ENCODE measurements at regions not wholly inside any gene's neighbourhood (a gene's known extent, or its start where the extent isn't known, plus 50 kb on each side); places are given as distances from the start of the nearest gene placed in this dataset.

DNA sequence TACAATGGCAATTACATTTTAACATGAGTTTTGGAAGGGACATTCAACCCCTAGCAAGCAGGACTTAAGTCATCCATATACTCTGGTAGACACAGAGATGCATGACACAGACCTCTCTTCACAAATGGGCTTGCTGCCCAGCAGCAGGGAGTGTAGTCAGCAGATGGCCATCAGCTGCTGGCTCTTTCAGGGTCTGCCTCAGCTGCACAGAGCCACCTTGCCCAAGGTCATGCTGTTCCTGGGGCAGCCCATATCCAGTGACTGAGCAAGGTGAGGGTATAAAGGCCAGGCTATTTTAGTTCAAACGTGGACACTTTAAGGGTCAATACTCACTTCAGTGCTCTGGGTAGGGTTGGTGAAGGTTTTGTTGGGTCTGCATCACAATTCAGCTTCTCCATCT lies 58.3 kb upstream of the JDP2 start:
- Histone ChIP-seq H3K79me2 (ENCODE audit: control insufficient read depth, low read length) (no peaks in the 10 kb centered on the region), H3K9me3 (ENCODE audit: control insufficient read depth, insufficient read depth, low read length) (no peaks in the 10 kb centered on the region), H3K9me2 (replicated peaks; ENCODE audit: control insufficient read depth, low read length) (no peaks in the 10 kb centered on the region), H4K20me1 (ENCODE audit: control insufficient read depth, insufficient read depth, low read depth, low read length) (no peaks in the 10 kb centered on the region), H3F3A (ENCODE audit: control insufficient read depth, insufficient read depth) (no peaks in the 10 kb centered on the region), H3K36me3 (ENCODE audit: control insufficient read depth, low read length) (no peaks in the 10 kb centered on the region), H3K4me1 (ENCODE audit: control insufficient read depth, low read length) (no peaks in the 10 kb centered on the region), H3K27me3 (ENCODE audit: control insufficient read depth, low read length) (peaks cover 8% of the 10 kb centered on the region; the same call in 1 of the 2 replicates), H3K4me3 (ENCODE audit: low read length) (no peak overlapping the region), H3K4me2 (ENCODE audit: low read length) (no peak overlapping the region), H3K27ac (ENCODE audit: low read depth, low read length) (no peak overlapping the region)
- TF ChIP-seq, protein P1, sequence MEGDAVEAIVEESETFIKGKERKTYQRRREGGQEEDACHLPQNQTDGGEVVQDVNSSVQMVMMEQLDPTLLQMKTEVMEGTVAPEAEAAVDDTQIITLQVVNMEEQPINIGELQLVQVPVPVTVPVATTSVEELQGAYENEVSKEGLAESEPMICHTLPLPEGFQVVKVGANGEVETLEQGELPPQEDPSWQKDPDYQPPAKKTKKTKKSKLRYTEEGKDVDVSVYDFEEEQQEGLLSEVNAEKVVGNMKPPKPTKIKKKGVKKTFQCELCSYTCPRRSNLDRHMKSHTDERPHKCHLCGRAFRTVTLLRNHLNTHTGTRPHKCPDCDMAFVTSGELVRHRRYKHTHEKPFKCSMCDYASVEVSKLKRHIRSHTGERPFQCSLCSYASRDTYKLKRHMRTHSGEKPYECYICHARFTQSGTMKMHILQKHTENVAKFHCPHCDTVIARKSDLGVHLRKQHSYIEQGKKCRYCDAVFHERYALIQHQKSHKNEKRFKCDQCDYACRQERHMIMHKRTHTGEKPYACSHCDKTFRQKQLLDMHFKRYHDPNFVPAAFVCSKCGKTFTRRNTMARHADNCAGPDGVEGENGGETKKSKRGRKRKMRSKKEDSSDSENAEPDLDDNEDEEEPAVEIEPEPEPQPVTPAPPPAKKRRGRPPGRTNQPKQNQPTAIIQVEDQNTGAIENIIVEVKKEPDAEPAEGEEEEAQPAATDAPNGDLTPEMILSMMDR (IDR thresholded peaks at IDR 0.05; ENCODE audit: low read depth, low read length, poor library complexity, severe bottlenecking): no peak
- no peak for TF ChIP-seq EZH2phosphoT487 (IDR thresholded peaks at IDR 0.05; ENCODE audit: borderline replicate concordance, low read length)

DNA sequence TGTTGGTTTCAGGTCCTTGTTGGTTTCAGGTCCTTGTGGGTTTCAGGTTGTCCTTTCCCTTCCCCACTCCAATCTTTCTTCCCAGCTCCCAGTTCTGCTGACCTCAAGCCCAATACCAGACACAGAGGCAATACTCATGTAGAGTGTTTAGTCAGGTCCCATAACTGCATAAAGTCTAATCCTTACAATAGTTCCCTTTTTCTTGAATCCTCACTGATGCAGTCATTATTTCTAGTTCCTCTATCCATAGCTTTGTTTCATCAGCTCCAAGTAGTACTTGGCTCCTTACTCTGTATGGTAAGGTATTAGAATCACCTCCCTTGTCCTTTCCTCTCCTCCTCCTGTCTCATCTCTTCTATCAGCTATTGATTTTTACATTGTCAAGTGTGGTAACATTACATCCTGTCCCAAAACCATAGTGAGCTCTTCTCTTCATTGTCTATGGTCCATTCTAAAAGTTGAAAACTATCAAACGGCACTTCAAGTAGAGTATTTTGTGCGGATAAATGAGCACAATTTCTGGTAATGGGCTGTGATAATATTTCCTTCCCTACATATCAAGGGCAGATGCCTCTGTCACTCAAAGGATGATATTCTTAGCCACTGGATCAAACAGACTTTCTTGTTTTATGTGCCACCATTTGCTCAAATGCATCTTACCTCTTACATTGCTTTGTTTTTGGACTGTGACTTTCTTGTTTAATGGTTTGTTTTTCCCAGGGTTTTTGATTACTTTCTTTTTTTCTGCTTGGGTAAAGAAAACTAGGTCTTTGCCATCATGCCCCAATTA lies 57.2 kb upstream of the JDP2 start:
- Histone ChIP-seq H3K9me2 (replicated peaks; ENCODE audit: control insufficient read depth, low read length) (no peaks in the 10 kb centered on the region), H3K36me3 (ENCODE audit: control insufficient read depth, low read length) (no peaks in the 10 kb centered on the region), H3K4me3 (ENCODE audit: low read length) (no peak overlapping the region), H3F3A (ENCODE audit: control insufficient read depth, insufficient read depth) (no peaks in the 10 kb centered on the region), H3K4me1 (ENCODE audit: control insufficient read depth, low read length) (no peaks in the 10 kb centered on the region), H3K9me3 (ENCODE audit: control insufficient read depth, insufficient read depth, low read length) (no peaks in the 10 kb centered on the region), H4K20me1 (ENCODE audit: control insufficient read depth, insufficient read depth, low read depth, low read length) (no peaks in the 10 kb centered on the region), H3K27ac (ENCODE audit: low read depth, low read length) (no peak overlapping the region), H3K27me3 (ENCODE audit: control insufficient read depth, low read length) (0 out of 2 replicates have a peak, but pooled peaks cover 8% of the 10 kb centered on the region), H3K79me2 (ENCODE audit: control insufficient read depth, low read length) (no peaks in the 10 kb centered on the region), H3K4me2 (ENCODE audit: low read length) (no peak overlapping the region)
- no peak for TF ChIP-seq EZH2phosphoT487 (IDR thresholded peaks at IDR 0.05; ENCODE audit: borderline replicate concordance, low read length)
- TF ChIP-seq, protein P1 (IDR thresholded peaks at IDR 0.05; ENCODE audit: low read depth, low read length, poor library complexity, severe bottlenecking): no peak

DNA sequence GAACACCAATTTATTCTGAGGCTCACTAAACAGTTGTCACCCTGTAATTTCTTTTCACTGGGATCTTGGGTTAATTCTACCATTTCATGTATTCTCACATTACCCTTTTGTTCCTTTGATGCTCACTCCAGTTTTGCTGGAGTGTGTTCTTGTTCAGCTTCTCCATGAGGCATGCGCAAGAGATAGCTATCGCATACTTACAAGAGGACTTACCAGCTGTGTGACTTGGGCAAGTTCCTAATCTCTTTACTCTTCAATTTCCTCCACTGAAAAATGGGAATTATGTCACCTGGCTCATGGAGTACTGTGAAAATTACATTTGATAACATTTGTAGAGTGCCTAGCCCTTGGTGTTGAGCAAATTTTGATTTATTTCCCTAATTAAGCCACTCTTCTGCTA lies 56.5 kb upstream of the JDP2 start:
- no peak overlapping the region for H3K4me2 ChIP-seq (ENCODE audit: low read length)
- H3F3A ChIP-seq (ENCODE audit: control insufficient read depth, insufficient read depth): no peaks in the 10 kb centered on the region
- no peak overlapping the region for H3K4me3 ChIP-seq (ENCODE audit: low read length)
- TF ChIP-seq, protein P1 (IDR thresholded peaks at IDR 0.05; ENCODE audit: low read depth, low read length, poor library complexity, severe bottlenecking): no peak
- TF ChIP-seq EZH2phosphoT487 (IDR thresholded peaks at IDR 0.05; ENCODE audit: borderline replicate concordance, low read length): no peak
- no peaks in the 10 kb centered on the region for H3K79me2 ChIP-seq (ENCODE audit: control insufficient read depth, low read length)
- no peaks in the 10 kb centered on the region for H3K36me3 ChIP-seq (ENCODE audit: control insufficient read depth, low read length)
- H3K9me3 ChIP-seq (ENCODE audit: control insufficient read depth, insufficient read depth, low read length): no peaks in the 10 kb centered on the region
- H3K27me3 ChIP-seq (ENCODE audit: control insufficient read depth, low read length): peaks cover 6% of the 10 kb centered on the region; the same call in 1 of the 2 replicates
- H4K20me1 ChIP-seq (ENCODE audit: control insufficient read depth, insufficient read depth, low read depth, low read length): no peaks in the 10 kb centered on the region
- H3K9me2 ChIP-seq (replicated peaks; ENCODE audit: control insufficient read depth, low read length): no peaks in the 10 kb centered on the region
- H3K4me1 ChIP-seq (ENCODE audit: control insufficient read depth, low read length): no peaks in the 10 kb centered on the region
- no peak overlapping the region for H3K27ac ChIP-seq (ENCODE audit: low read depth, low read length)
